Dermis blood vessel endothelial cell (primary cell): ENCODE measurements at regions not wholly inside any gene's neighbourhood (a gene's known extent, or its start where the extent isn't known, plus 50 kb on each side); places are given as distances from the start of the nearest gene placed in this dataset.

Source experiments
- DNase-seq: peaks from one replicate; pipeline ENCODE4 v3.0.0; 2010

GRCh38 chr11:80632156-80632555, 1191.3 kb upstream of the TENM4 start:
- no peak for DNase-seq

DNA sequence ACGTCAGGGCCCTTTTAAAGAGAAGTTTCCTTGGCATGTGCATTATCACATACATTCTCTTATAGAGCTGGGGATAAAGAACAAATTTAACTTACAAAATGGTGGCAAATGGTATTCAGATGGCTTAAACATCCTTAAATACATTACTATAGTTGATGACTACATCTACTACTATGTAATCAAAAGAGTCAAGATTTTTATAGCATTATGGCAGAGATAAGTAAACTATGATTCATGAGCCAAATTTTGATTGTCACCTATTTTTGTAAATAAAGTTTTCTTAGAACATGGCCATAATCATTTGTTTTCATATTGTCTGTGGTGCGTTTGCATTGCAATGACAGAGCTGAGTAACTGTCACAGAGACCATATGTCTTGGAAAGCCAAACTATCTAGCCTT, 1188.6 kb upstream of the TENM4 start:
- DNase-seq: no peak

GRCh38 chr11:80627364-80627763, 1186.5 kb upstream of the TENM4 start:
- DNase-seq: no peak

- DNase-seq: no peak
These were observed 1185.9 kb upstream of the TENM4 start for GRCh38 chr11:80626721-80627120.

GRCh38 chr11:80625563-80625962, 1184.7 kb upstream of the TENM4 start:
- no peak for DNase-seq

DNA sequence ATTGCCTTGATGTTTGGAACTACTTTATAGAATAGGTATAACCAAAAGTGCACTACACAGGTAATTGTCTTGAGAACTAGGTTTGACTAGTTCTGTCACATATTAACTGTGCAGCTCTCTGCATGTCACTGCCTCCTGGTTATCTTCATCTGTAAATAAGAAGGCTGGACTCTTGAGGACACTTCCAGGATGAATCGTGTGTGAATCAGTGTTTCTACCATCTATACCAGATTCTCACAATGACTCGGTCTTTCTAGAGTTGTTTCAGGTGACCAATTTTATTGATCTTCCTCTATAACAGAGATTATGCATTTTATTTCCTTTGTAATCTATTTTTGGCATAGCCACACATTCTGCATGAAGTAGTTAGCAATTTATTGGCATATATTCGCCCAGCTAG, 1181.0 kb upstream of the TENM4 start:
- no peak for DNase-seq

DNA sequence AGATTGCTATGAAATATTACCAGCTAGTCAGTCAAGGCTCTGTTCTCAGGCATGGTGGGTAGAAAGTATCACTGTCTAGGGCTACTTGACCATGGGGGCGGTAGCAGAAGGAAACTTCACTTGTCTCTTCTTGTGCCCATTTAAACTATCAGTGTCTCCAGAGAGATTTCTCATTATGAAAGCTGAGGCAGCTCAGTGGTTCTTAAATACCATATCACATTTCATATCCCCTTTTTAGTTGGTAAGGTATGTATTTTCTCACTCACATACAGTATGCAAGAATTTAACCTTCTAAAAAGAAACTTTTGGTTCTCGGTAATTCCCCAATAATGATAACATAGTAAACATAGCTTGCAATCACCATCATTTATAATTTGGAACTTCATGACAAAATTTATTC, 1180.0 kb upstream of the TENM4 start:
- no peak for DNase-seq

GRCh38 chr11:80617156-80617555, 1176.3 kb upstream of the TENM4 start:
- no peak for DNase-seq

- no peak for DNase-seq
These were observed 1175.4 kb upstream of the TENM4 start for GRCh38 chr11:80616070-80616800.

DNA sequence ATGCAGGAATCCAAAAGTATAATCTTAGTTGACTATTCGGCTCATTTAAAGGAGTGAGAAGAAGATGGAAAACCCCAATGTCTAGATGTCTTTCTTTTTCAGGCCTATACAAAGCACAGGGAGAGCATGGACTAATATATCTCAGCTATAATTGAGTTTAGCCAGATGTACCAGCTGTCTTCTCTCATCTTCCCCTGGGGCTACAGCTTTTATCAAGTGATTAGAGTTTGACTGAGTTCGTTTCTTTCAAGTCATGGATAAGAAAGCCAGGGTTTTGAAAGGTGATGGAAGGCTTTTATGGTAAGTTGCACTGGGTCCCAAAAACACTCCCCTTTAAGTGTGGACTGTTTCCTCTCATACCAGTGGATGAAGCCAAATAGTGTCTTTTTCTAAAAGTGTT, 1172.8 kb upstream of the TENM4 start:
- no peak for DNase-seq

DNA sequence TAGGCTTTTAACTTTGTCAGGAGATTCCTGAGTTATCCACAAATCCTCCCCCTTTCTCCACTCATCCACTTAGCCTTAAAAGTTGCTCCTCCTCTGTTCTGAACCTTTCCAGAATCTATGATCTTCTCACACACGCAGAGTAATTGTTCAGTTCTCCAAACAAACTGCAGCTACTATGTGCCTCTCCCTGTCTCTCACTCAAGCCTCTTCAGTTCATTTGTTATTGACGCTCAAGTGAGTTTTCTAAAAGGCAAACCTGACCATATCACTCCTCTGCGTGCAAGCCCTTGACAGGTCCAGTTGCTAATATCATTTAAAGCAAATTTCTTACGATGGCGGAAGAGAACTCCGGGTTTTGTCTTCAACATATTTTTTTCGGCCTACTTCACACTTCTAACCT, 1169.7 kb upstream of the TENM4 start:
- no peak for DNase-seq

- no peak for DNase-seq
These were observed 1162.6 kb upstream of the TENM4 start for GRCh38 chr11:80603472-80603871.

- no peak for DNase-seq
These were observed 1158.1 kb upstream of the TENM4 start for GRCh38 chr11:80598905-80599304.

GRCh38 chr11:80596291-80596810, 1155.5 kb upstream of the TENM4 start:
- no peak for DNase-seq

DNA sequence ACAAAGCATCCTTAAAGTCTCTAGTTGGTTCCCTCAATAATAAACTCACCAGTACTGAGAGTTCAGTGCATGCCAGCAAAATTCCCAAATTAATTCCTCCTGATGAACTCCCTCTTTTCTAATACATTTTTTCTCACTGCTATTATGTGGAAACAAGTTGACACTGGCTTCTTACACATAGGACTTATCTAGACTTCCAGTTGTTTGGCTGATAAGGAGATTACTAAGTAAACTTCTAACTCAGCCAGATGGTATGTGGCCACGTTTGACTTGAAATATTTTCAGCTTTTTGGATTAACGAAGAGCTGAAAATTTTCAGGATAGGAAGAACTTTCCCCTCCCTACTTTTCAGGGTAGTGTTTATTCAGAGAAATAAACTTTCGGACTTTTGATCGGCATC, 1154.2 kb upstream of the TENM4 start:
- no peak for DNase-seq

DNA sequence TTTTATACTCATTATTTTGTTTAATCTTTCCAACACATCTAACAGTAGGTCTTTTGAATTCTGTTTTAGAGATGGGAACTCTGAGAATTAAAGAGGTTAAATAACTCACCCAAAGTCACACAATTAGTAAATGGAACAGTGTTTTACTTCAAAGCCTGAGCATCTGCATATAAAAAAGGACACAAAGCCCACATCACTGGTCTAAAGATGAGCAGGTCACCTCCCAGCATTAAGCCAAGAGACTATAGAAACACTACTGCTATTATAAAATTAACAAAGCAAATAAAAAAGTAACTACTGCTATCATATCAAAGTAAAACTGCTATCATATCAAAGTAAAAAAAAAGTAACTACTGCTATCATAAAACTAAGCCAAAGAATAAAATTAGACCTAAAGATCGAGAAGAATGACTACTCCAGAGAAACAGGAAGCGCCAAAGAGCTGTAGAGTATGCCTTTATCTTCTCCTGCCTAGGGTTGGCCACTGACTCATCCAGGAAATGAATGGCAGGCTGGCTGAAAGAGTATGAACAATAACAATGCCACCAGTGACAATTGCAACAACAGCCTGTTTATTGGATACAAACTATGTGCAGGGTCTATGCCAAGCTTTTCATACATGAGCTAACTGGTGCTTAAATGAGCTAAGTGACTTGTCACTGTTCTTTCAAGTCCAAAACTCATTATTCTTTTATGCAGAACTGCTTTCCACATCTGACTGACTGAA, 1153.0 kb upstream of the TENM4 start:
- DNase-seq: peak; percentile 39

DNA sequence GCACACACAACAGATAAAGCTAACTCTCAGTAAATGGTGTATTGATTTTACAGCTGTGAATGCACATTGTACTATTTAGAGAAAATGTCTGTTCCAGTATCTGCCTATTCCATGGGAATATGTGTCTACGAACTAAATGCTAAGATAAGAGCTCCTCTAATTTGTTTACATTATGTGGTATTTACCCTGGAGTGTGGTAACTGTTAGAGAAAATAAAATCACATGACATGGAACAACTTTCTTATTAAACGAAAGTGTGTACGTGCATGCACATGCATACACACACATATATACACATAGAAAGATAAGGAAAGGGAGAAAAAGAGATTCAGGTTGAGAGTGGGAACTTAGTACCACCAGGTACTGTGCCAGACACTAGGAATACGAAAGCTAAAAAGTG, 1151.7 kb upstream of the TENM4 start:
- DNase-seq: no peak

DNA sequence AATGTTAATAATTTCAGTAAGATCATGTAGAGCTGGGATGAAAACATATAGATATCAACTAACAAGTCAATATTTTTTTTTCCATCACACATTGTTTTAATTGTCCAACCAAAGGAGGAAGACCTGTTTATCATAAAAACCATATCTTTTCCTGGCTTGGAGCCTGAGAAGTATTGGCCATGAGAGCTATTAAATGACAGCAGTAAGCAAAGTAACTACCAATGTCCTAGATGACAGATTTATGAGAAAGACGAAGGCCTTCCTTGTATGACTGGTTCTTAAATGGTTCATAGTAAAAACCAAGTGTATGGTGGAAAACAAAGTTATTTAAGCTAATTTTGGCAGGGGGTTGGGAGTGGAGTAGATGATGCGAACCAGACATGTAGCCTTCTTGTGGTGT, 1147.1 kb upstream of the TENM4 start:
- no peak for DNase-seq

DNA sequence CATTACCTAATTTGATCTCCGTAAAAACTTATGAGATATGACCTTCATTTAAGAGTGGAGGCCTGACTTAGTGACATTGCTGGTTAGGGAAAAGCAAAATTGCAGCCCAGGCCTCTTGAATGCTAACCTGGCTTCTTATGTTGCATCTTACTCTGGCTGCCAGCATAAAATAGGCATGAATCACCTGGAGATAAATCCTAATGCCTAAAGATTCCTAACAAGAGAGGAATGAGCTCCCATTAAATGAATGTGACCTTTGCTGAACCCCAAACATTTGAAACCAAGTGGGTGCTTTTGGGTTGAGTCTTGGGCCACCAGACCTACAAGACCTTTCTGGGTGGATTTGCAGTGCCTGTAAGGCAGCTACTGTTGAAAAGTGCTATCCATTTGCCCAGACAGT, 1145.6 kb upstream of the TENM4 start:
- DNase-seq: no peak

DNA sequence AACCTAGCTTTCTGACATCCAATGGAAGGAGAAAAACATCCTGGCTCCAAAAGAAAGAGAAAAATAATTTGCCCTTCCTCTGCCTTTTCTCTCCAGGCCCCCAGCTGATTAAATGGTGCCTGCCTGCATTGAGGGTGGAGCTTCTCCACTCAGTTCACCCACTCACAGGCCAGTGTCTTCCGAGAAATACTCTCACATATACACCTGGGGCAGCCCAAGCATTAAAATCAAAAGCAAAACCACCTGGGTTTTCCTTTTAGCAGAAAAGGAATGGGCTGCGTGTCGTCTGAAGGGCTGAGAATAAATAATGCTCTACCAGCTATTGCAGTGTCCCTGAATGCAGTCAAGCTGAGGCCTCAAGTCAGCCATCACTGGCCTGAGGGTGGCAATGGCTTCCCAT, 1143.8 kb upstream of the TENM4 start:
- no peak for DNase-seq

DNA sequence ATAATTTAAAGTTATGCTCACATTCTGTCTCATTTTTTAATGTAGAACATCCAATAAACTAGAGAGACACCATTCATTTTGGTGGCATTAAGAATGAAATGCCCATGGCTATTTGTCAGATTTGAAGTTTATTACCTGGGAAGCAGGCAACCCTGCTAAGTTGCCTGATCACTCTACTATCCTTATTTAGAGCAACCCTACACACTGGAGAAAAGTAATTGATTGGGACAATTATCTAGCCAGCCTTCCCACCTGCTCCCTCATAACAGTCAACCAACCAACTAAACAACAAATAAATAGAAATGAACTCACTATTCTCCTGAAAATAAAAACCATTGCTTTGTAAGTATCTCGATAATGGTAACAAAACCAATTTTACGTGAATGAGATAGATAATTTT, 1129.0 kb upstream of the TENM4 start:
- no peak for DNase-seq

DNA sequence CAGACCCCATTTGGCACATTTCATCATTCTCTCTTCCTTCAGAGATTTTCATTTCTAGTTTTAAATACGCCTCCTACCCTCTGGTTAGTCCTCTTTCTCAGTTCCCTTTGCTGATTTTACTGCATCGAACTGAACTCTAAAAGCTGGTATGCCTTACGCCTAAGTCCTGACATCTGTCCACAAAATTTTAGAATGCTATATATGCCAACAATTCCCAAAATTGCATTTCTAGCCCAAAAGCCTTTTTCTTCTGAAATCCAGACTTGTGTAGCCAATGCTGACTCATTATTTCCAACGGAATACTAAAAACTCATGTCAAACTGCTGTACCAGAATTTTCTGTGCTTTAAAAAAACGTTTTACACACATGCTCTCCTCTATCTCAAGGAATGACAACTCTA, 1124.4 kb upstream of the TENM4 start:
- no peak for DNase-seq

- DNase-seq: no peak
These were observed 1121.8 kb upstream of the TENM4 start for GRCh38 chr11:80562523-80563125.

DNA sequence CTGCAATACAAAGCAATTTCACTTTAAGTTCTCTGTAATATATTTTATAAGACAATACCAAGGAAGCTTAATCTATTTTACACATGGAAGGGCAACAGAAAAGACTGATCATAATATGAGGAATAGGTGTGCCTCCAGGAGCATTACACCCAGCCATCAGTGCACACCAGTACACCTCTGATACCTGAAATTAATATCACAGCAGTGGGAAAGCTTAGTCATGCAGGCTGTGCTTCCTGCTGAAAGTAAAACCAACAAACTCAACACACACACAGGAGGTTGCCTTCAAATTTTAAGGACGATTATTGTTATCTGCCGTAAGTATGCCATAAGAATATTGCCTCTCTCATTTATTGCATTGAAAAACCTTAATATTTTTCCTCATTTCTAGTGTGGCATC, 1119.1 kb upstream of the TENM4 start:
- DNase-seq: no peak
